HG03103 (cell line): ENCODE measurements at regions not wholly inside any gene's neighbourhood (a gene's known extent, or its start where the extent isn't known, plus 50 kb on each side); places are given as distances from the start of the nearest gene placed in this dataset.
"Not testable (repeated sequence)": the region's sequence is repeated elsewhere in the genome, so short reads cannot be mapped to it uniquely, and the experiment has no call there.

Experiments
- ATAC-seq: cut with Tn5 transposase; IDR thresholded peaks from one replicate; pipeline ENCODE4 v1.9.1; 2021; ENCODE audit warnings: low read depth; ENCODE audit not compliant: unreplicated experiment

DNA sequence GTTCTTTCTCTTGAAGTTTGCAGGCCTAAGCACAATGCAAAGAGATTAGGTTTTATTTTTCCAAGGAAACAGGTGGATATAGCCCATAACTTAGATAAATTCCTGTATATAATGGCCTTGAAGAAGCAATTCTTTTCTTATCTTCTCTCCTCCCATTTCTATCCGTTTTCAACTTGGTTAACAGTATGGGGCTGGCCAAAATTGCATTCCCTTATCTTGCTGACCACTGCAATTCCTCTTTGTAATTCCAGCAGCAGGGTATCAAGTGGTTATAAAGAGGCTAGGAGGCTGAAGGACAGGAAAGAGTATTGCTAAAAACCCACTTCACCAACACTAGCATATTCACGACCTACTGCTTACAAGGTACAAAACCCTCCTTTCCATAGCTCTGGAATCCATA, 643.5 kb upstream of the ID4 start:
- ATAC-seq, result no peak

DNA sequence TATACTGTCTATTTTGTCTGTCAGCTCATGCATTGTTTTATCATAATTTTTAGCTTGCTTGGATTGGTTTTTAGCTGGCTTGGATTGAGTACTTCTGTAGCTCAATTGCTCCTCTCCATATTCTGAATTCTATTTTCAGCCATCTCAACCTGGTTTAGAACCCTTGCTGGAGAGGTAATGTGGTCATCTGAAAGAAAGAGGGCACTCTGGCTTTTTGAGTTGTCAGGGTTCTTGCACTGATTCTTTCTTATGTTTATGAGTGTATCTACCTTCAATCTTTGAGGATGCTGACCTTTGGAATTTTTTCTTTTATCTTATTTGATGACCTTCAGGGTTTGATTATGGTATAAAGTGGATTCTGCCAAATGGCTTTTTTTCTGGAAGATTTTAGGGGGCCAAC, 632.7 kb upstream of the ID4 start:
- ATAC-seq, result no peak

DNA sequence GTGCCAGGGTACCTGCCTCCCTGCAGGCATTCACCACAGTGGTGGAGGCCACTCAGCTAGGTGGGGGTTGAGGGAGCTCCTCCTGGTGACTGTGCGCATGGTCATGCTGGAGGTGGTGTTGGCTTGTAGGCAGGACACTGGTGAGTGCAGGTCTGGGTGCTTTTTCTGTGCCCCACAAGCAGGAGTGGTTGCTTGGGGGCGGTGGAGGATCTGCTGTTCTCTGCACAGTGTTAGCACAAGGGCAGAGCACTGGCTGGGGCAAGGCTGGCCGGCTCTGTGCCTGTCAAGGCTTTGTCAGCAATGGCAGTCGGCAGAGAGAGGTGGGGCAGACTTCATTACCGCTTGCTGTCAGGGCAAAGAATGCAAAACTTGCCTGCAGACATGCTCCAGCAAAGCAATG, 632.1 kb upstream of the ID4 start:
- no peak for ATAC-seq

DNA sequence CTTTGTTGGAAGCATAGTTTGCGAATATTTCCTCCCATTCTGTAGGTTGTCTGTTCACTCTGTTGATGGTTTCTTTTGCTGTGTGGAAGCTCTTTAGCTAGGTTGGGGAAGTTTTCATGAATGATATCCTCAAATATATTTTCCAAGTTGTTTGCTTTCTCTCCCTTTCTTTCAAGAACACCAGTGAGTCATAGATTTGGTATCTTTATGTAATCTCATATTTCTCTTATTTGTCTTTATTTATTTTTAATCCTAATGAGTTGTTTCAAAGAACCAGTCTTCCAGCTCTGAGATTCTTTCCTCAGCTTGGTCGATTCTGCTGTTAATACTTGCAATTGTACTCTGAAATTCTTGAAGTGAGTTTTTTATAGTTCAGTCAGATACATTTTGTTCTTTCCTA, 628.0 kb upstream of the ID4 start:
- no peak for ATAC-seq

DNA sequence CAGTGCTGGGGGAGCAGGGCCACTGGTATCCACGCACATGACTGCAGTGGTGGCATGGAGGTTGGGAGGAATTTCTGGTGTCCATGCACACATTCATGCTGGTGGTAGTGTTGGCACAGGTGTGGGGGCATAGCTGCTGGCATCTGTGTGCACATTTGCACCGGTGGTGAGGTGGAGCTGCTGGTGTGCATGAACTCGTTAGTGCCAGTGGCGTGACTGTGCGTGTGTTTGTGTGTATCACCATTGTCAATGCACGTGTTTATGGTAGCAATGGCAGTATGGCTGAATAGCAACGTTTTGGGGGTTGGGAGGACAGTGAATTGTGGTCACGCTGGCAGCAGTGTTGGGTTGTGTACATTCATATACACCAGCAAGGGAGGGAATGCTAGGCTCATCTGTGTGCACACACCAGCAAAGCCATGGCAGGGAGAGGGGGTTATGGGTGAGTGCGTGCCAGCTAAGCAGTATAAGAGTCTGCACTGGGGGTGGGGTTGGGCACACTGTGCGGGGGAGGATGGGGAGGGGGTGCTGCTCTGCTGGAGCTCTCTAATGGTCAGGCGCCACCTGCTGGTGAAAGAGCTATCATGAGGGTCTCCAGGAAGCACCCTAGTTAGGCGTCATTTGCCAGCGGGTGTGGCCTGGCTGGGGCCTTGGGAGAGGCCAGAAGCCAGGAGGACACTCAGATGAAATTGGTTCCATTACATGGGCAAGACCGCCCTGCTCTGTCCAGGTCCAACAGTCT, 626.1 kb upstream of the ID4 start:
- ATAC-seq, result no peak

DNA sequence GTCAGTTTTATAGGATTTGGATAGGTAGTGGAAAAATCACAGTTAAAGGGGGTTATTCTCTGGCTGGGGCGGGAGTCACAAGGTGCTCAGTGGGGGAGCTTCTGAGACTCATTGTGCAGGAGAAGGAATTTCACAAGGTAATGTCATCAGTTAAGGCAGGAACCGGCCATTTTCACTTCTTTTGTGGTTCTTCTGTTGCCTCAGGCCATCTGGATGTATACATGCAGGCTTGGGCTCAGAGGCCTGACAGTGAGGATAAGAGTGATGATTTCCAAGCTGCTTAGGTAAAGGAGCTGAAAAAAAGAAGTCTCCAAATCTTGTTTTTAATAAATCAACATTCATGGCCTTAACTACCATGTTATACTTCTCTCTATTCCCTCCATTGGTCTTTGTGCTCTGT, 622.9 kb upstream of the ID4 start:
- ATAC-seq, result no peak

DNA sequence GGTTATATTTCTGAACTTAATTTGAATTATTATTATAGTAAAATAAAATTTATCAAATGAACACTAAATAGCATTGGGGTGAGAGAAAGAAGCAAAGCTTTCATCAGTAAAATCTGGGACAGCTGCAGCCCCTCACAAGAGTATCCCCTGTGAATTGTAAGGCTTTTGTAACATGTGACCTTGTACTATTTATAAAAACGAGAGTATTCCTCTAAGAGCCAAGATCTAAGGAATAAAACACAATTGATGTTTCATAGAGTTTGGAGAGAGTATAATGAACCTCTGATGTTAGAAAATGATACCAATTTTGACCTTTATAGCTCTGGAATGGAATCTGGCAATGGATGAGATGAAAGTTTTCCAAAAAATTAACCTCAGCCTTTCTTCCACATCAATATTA, 617.2 kb upstream of the ID4 start:
- no peak for ATAC-seq

DNA sequence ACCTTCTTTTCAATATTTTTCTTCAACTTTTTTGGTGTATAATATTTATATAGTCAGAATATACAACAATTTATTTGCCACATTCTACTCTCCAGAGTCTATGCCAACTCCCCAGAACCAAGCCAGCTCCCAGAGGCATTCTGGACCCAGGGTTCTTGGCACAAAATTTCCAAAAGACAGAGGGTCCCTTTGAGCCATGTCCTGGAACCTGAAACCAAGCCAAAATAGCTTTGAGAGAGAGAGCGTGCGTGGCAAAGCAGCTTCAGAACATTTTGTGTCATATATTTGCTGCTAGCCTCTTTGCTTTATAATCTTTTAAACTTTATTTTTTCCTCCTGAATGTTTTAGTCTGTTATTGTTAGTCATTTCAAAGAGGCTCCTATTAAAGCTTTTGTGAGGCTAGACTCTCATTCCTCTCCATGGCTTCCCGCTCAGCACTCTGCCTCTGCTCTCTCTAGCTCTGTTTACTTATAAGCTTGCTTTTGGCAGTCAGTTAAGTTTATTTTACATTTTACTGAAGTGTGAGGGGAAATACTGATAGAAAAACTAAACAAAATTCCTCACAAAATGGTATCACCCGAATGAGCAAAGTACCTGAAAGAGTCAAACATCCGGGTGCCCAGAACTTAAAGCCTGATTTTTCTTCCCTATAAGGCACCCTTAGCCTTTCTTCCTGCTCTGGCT, 605.1 kb upstream of the ID4 start:
- no peak for ATAC-seq

DNA sequence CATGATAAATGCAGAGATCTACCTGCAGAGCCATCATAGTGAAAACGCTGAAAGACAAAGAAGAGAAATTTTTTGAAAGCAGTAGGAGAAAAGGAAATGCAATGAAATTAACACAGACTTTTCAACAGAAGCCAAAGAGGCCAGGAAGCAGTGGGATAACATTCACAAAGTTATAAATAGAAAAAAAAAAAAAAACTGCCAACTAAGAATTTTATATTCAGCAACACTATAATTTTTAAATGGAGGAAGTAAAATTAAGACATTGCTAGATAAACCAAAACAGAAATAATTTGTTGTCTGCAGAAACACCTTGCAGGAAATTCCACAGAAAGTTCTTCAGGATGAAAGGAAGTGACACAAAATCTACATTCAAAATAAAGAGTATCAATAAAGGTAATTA, 591.5 kb upstream of the ID4 start:
- ATAC-seq, result no peak

DNA sequence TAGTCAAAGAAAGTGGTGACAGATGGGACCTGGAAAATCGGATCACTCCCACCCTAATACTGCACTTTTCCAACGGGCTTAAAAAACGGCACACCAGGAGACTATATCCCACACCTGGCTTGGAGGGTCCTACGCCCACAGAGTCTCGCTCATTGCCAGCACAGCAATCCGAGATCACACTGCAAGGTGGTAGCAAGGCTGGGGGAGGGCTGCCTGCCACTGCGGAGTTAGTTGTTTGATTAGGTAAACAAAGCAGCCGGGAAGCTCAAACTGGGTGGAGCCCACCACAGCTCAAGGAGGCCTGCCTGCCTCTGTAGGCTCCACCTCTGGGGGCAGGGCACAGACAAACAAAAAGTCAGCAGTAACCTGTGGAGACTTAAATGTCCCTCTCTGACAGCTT, 590.0 kb upstream of the ID4 start:
- not testable (repeated sequence) for ATAC-seq

DNA sequence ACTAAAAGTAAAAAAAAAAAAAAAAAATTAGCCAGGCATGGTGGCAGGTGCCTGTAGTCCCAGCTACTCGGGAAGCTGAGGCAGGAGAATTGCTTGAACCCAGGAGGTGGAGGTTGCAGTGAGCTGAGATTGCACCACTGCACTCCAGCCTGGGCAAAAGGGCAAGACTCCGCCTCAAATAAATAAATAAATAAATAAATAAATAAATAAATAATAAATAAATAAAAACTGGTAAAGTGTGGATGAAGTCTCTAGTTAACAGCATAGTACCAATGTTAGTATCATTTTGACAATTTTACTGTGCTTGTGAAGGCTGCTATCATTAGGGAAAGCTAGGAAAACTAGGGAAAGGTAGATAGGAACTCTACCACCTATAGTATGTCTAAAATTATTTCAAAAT, 581.0 kb upstream of the ID4 start:
- ATAC-seq, result not testable (repeated sequence)

DNA sequence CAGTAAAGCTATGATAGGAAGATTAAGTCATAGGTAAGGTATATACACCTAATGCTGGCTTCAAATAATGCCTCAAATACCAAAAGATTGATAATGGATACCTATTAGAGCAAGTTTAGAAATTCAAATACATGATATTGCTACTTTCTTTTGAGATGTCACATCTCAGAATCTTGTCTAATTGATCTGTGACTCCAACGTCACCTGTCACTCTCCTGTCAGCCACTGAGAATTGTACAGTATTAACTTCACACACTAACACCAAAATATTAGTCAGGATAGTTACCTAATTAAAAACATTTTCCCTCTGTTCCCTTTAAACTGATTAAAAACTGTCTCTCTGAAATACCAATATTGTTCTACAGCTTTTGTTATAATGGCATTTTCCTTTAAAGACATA, 575.5 kb upstream of the ID4 start:
- ATAC-seq, result no peak

DNA sequence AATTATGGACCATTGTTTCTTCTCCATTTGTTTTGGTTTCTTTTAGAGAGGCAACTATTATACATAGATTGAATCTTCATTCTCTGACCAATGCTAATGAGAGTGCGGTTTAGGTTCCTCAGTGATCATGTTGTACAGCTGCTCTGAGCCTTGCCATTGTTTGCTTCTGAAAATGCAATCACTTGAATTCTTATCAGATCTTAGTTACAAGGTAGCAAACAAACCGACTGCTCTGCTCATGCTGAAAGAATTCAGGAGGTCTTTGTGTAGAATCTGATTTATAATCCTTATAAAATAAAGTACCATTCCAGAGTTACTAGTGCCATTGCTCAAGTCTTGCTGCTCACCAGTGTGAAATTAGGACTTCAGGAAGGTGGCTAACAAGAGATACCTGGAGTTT, 569.1 kb upstream of the ID4 start:
- ATAC-seq, result no peak

DNA sequence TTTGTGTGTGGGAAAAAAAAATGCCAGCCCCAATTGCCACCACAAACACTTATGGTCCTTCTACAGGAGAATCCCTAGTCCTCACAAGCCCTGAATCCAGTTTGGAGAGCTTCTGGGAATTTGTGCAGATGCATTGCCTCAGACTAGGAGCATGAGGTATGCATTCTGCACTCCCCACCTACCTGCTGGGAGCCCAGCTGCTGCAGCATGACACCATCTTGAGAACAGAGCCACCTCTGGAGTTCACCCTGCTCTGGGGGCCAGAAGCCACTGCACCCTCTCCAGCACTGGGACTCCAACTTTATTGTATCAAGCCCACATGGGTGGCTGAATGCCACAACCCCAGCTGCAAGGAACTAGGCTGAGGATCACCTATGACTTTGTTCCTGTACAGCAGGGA, 568.5 kb upstream of the ID4 start:
- ATAC-seq, result no peak

DNA sequence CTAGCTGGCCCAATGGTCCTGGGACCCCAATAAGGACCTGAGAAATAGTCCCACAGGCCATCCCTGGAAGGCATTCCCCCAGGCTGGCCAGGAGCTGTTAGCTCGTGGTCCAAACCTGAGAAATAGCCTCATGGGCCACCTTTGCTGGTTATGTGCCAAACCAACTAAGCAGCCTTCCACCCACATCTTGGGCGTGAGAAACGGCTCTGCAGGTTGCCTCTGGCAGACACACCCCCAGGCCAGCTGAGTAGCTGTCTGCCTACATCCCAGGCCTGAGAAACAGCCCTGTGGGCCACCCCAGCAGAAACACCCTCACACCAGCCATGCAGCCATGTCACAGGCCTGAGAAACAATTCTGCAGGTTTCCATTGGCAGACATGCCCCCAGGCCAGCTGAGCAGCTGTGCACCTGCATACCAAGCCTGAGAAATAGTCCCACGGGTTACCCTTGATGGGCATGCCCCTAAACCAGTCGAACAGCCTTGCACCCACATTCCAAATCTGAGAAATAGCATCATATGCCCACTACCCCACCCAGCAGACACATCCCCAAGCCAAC, 567.8 kb upstream of the ID4 start:
- ATAC-seq, result no peak

DNA sequence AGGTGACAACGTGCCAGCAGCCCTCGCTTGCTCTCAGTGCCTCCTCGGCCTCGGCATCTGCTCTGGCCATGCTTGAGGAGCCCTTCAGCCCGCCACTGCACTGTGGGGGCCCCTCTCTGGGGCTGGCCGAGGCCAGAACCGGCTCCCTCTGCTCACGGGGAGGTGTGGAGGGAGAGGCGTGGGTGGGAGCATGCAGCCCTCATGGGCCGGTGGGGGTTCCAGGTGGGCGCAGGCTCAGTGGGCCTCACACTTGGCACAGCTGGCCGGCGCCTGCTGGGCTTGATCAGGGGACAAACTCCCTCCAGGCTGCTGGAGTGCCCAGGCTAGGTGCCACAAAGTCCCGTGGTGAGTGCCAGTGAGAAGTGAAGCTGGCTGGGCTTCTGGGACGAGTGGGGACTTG, 566.6 kb upstream of the ID4 start:
- ATAC-seq, result no peak

DNA sequence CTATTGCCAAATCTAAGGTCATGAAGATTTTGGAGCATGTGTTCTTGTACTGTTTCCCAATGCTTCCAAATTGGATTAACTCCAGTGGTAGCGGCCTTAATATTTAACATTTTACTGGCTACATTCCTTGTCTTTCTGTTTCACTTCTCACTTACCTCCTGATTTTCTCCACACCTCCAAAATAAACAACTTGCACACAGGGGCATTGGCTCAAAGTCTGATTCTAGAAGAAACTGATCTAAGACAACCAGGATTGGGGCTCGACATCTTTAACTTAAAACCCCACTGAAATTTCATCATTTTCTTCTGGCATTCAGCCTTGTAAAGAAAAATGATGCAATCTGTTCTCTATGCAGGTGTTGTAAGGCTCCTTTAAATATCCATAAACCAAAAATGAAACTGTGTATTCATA, 557.9 kb upstream of the ID4 start:
- ATAC-seq, result no peak

DNA sequence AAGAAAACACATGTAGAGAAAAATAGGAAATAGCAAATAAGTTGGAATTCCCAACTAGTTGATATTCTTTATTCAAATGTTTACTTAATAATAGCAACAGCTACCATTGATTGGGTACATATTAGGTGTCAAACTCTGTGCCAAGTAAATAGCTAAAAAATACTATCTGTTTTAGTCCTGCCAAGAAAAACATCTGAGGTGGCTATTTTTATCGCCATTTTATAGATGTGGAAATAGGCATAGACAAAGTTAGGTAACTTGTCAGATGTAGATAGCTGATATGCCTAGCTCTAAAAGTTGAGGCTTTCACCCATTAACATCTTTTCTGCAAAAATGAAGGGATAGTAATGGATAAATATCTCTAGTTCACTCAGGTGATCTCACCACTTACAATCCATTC, 549.2 kb upstream of the ID4 start:
- ATAC-seq, result no peak

DNA sequence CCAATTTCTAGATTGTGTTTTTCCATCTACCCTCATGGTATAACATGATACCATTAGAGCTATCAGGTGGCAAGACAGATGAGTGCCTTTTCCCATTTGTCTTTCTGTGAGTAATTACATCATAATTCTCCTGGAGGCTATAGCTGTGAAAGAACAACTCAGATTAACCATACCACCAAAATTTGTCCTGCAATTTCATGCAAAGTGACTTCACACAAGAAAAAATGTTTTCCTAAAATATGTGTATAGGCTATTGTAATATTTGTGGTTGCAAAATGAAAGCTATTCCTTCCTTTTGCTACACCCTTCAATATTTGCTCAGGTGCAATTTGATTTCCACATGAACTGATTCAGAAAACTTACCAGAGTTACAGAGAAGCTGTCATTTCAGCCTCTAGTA, 547.7 kb upstream of the ID4 start:
- no peak for ATAC-seq

DNA sequence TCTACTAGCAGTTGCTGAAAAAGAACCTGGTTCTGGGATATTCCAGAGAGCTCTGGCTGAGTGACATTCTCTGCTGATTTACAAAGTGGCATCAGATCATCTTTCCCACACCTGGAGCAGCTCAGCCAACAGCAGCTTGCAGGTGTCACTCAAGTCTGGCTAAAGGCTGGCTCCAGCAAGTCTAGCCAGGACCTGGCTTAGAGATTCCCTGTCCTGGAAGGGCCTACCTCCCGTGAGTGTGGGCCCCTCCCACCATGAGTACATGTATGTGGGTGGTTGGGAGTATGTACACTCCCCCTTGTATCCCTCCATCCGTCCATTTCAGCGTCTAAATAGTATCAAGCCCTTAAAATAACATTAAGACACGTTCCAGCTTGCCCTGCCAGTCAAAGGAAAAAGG, 539.3 kb upstream of the ID4 start:
- no peak for ATAC-seq

DNA sequence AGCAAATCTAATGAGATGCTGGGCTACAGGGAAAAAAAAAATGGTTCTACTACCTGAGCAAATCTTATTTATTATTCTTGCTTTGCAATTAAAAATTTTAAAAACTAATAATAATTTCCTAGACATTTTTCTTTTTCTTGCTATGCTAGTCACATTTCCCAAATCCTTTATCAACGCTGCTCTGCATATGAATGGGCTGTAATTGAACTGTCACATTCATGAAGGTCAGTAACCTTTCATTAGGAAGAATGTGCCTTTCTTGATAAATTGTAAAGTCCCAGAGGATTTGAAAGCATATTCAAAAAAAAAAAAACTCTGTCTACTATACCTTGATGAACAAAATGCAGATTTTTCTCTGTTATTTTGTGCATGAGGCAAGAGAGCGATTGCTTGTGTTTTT, 538.7 kb upstream of the ID4 start:
- no peak for ATAC-seq

DNA sequence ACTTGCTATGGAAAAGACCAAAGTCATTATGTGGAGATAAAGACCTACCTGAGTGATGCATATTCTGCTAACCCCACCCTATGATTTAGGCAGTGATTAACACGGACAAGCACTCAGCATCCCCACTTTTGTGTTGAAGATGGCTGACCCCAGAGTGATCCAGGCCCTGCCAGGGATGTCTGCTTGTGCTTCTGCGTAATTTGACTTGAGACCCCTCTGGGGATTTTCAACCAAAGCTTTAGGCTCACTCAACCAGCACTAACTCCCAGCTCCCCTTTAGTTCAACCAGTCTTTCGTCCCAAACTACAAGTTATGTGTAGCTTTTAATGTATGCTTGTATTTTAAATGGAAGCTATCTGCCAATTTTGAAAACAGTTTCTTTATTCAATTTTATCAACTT, 538.0 kb upstream of the ID4 start:
- no peak for ATAC-seq
